GM21723 (cell line): ENCODE measurements at regions not wholly inside any gene's neighbourhood (a gene's known extent, or its start where the extent isn't known, plus 50 kb on each side); places are given as distances from the start of the nearest gene placed in this dataset.
"Not testable (repeated sequence)": the region's sequence is repeated elsewhere in the genome, so short reads cannot be mapped to it uniquely, and the experiment has no call there.

Experiments used
- ATAC-seq: cut with Tn5 transposase; IDR thresholded peaks from one replicate; pipeline ENCODE4 v1.9.1; 2021; ENCODE audit warnings: mild to moderate bottlenecking, moderate library complexity; ENCODE audit not compliant: unreplicated experiment

DNA sequence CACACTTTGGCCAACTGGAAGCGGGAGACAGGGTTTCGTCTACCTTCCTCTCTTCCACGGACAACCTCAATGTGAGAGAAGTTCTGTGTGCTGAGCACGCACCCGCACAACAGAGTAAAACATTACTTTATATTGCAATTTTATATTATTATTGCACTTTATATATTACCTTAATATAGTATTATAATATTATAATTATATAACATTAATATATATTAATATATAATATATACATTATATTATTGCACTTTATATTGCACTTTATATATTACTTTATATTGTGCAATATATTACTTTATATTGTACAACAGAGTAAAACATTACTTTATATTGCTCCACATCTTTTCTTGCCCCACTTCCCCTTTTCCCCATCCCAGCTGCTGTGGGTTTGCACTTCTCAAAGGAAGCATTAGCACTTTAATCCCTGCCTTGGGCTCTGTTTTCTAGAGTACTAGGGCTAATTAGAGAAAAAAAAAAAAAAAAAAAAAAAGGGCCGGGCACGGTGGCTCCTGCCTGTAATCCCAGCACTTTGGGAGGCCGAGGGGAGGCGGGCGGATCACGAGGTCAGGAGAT, 76.4 kb upstream of the SLC4A7 start:
- no peak for ATAC-seq

DNA sequence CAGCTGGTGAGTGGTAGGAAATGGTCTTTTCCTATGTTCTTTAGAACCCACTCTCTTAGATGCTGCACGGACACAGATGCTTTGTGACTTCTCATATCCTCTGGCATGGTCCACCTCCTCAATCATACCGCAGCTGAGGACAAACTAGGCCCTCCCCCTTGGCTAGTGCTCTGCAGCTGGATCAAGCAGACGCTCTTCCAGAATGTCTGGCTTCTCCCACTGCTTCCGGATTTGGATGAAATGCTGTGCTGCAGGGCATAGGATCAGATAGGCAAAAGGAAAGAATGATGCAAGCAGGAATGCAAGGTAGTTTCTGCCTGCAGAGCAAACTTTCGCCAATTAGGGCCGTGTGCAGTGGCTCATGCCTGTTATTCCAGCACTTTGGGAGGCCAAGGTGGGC, 75.7 kb upstream of the SLC4A7 start:
- no peak for ATAC-seq

DNA sequence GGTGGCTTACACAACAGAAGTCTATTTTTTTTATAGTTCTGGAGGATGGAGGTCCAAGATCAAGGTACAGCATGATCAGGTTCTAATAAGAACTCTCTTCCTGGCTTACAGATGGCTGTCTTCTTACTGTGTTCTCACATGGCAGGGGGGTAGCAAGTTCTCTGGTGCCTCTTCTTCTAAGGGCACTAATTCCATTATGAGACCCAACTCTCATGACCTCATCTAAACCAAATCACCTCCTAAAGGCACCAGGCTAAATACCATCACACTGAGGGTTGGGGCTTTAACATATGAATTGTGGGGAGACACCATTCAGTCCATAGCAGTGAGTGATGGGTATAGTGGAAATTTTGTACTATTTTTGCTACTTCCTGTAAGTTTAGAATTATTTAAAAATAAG, 75.2 kb upstream of the SLC4A7 start:
- ATAC-seq = no peak

DNA sequence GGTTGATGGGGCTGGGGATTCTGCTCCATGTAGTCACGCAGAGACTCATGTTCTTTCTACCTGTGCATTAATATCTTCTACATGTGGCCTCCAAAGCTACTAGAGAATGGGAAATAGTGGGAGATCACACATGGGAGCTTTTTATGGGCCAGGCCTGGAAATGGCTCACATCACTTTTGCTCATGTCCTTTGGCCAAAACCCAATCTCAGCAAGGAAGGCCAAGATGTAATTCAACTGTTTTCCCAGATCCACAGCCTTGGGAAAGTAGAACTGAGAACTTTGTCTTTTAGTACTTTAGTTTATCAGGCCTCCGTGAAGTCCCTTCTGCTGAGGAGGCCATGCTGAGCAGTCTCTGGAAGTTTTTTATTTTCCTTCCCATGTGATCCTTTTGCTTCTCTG, 73.2 kb upstream of the SLC4A7 start:
- ATAC-seq = no peak

DNA sequence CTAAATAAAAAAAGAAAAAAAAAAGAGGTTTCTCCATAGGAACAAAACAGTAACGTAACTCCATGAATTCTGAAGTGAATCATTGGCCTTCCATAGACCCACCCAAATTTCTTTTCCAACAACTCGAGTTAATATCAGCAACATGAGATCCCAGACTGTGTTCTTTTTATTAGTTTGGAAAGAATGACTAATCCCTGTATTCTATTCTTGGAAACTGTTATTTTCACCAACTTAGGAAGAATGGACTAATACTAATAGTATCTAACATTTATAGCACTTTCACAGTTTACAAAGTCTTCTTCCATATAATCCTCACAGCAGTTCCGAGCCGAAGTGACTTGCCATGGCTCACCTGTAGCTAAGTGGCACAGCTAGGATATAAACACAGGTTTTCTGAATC, 72.7 kb upstream of the SLC4A7 start:
- ATAC-seq = no peak

DNA sequence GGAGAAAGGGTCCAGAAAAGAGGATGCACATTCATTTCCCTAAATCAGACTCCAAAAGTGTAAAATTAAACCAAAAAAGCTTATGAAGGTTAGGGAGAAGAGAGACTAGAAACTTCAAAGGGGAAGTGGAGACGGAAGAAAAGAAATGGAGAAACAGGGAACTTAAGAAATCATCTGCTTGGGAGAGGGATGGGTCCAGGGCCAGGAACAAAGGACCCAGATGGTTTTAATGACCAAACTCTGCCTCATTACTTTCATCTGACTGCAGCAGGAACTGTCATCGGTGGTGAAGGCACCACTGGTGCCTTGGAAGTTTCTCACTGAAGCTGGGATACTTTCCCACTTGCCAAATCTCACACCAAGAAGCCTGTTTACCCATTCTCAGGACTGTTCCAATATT, 70.5 kb upstream of the SLC4A7 start:
- ATAC-seq = no peak

DNA sequence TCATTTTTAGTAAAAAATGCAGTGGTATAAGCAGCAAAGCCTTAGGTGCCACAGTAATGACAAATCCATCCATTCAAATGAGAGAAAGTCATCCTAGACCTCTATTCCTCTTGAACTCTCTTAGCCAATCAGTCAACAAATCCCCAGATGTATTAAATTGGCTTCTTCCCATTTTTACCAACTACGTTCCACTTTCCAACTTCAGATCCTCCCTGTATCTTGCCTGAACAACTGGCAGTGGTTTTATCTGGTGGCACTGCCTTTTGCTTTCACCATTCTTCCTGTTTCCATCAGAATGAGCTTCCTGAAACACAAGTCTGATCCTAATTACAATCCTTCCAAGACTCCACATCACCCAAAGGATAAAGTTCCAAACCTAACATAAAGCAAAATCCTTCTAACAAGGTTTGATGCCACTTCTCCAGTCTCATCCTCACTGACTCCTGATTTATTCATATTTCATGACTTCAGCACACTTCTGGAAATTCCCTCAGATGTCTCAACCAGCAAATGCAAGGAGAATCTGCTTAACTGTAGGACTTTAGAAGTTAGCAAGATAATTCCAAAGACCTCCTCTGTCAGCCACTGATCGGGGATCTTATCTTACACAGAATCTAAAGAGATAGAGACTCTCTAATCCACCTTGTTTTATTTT, 69.8 kb upstream of the SLC4A7 start:
- no peak for ATAC-seq

DNA sequence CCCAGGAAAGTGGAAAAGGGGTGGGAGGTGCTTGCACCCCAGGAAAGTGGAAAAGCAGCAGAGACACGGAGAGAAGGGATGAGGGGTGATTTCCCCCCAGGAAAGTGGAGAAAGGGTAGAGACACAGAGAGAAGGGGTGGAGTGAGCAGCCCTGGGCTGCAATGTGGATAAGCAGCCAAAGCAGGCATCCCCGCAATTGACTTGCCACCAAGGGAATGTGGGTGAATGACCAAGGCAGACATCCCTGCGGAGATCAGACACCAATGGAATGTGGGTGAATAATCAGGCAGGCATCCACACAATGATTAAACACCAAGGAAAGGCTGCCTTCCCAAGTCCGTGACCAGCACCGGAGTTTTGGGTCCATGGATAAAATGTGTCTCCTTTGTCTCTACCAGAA, 68.5 kb upstream of the SLC4A7 start:
- not testable (repeated sequence) for ATAC-seq

DNA sequence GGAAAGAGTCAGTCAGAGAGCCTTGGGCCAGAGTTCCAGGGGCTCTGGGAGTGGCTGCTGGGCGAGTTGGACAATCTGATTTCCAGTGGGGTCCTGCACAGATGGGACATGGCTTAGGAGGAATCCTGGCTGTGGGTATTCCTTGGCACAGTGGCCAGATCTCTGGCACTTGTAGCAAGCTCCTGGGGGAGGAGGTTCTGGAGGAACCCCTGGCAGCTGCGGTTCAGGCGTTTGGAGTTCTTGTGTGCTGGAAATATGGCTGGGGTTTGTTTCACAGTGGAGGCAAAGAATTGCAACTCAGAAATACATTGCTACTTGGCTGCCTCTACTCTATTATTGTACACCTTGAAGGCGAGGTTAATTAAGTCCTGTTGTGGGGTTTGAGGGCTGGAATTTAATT, 67.2 kb upstream of the SLC4A7 start:
- ATAC-seq = not testable (repeated sequence)

DNA sequence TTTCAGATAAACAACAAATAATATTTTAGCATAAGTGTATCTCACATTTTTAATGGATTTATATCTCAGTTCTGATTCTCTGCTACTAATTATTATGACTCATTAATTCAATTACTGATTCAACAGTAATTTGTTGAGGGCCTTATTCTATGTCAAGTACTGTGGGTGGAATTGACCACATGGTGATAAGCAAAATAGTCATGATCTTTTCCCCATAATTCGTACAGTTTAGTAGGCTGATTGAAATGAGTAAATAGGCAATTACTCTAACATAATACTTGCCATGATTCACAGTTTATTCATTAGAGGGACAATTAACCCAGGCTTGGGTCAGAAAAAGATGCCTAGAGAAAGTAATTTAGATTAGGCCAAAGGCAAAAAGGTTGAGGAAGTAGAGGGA, 60.9 kb upstream of the SLC4A7 start:
- ATAC-seq = no peak

DNA sequence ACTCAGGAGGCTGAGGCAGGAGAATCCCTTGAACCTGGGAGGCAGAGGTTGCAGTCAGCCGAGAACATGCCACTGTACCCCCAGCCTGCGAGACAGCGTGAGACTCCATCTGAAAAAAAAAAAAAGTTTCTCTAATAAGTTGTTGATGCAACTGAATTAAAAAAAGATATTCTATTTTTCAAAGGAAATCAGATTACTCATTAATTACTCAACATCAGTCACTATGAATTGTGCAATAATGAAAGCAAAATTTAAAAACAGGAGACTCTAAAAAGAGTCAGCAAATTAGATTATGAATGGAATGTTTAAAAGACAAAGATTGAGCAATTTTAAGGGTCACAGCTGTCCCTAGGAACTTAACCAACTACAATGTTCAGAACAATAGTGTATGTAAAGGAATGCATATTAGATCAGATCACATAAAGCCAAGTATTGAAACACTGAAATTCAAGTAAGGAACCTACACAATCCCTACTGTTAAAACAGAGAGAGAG, 60.2 kb upstream of the SLC4A7 start:
- no peak for ATAC-seq

DNA sequence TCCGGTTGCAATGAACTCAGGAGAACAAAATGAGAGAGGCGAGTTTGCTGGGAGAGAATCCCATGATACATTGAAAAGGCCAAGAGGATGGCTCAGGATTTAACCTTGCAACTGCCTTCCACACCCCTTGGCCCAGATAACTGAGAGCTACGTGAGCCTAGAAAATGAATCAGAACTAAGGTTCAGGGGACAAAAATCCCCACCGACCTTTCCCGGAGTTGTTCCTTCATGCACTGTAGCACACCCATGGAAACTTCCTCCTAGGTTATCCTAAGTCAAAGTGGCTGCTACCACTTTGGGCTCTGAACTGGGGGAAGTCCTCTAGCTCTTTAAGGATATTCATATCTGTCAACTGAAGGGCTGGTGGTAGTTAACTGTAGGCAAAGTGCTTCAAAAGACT, 58.3 kb upstream of the SLC4A7 start:
- ATAC-seq = no peak

DNA sequence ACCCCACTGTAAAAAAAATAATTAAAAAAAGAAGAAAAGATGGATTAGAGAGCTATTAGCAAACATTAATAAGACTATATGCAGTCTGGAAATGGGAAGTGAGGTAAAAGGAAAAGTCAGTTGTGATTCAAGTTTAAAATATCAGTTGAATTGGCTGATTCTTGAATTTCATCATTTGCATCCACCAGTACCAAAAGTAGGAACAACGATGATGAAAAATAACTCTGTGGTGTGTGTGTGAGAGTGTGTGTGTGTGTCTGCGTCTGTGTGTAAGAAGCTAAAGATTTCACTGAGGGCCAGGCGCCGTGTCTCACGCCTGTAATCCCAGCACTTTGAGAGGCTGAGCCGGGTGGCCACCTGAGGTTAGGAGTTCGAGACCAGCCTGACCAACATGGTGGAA, 56.0 kb upstream of the SLC4A7 start:
- no peak for ATAC-seq

DNA sequence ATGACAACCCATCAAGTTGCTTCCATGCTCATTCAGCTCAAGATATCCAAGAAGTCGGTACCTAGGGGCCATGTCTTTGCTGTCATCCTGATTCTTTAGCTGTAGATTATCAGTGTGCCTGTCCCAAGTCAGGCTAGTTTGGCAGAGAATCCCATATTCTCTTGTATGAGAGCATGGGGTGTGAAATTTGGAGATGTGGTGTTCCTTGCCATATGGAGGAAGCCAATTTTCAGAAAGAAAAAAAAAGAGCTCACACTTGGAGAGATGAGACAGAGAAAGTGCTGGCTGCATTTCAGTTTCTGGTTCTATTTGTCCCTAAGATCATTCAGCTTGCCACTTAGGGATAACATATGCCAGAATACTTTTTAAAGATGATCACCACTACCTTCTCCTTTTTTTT, 52.3 kb upstream of the SLC4A7 start:
- no peak for ATAC-seq

DNA sequence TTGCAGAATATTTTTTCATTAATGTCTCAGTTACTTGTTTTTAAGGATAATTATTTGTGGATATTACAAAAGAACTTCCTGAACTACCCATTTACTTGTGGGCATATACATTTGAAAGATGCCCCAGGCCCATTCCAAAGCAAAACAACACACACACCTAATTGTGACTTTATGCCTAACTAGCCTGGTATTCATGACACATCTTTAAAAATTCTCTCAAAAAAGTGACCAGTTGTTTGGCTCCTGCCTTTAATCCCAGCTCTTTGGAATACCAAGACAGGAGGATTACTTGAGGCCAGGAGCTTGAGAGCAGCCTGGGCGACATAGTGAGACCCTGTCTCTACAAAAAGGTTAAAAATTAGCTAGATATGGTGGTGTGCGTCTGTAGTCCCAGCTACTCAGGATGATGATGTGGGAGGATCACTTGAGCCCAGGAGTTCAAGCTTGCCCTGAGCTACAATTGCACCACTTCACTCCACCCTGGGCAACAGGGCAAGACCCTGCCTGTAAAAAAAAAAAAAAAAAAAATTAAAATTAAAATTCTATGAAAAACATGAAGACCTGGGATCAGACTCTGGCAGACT, 51.7 kb upstream of the SLC4A7 start:
- ATAC-seq = no peak

DNA sequence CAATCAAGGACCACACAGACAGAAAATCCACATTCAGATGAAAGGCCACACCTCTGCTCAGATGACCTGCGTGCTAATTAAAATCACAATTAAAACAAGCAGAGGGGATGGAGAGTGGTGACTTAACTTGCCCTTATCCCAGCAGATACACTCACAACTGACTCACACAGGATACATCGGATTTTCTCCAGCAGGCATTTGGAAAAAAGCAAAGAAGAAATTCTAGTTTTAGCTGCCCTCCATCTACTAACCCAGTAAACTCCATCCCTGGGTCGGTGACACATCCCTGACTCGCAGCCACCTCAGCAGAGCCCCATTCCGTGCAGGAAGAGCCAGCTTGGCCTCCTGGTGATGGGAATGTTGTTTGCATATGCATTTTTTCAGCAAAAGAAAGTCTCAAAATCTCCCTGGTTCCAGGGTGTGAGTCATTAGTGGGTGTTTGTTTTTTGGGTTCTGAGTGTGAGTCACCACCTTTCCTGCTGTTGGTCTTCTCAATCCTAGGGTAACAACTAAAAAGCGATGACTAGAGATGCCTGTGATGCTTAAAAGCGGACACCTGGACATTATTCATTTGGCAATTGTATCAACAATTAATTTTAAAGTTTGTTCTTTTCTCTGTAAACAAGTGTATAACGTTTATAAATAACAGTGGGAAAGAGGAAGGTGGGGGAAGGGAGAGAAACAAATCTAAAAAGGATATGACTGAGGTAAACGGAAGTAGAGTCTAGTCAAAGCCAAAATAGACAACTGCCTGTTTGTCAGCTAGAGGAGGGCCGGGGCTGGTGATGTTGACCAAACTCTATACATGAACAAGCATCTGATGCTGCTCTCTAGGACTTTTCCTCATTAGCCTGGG, 49.8 kb upstream of the SLC4A7 start:
- peak; percentile 87 for ATAC-seq
